Fibroblast of mammary gland (primary cell): ENCODE measurements at regions not wholly inside any gene's neighbourhood (a gene's known extent, or its start where the extent isn't known, plus 50 kb on each side); places are given as distances from the start of the nearest gene placed in this dataset.

Experiments used
- DNase-seq: peaks from one replicate; pipeline ENCODE4 v3.0.0-alpha.2; 2010; ENCODE audit warnings: low read depth
- H3K4me3 ChIP-seq: 2 replicates; pipeline ENCODE4 v1.5.1; 2011; ENCODE audit warnings: low read depth, mild to moderate bottlenecking, low read length, moderate library complexity; ENCODE audit not compliant: control insufficient read depth
- TF ChIP-seq, protein P1 (sequence below): conservative IDR thresholded peaks from 2 replicates; pipeline ENCODE4 v1.5.1; 2011; ENCODE audit warnings: low read depth, low read length, inconsistent platforms; ENCODE audit not compliant: control insufficient read depth, insufficient read depth

DNA sequence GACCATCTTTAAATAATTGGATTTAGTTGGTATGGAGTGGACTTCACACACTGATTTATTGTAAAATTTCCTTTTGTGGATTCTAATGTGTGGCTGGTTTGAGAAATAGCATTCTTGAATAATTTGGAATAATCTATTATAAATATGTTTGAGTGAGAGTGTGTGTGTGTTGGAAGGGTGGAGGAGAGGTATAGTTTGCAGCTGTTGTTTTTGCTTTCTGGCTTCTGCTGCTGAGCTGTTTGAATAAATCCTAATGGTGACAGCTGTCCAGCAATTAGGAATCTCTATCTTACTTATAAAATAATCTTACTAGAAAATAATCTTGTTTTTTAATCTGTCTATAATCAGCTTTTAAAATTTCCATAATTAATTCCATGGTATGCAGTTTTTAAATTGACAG lies 1283.0 kb upstream of the CDH2 start:
- DNase-seq, result no peak
- TF ChIP-seq, protein P1, sequence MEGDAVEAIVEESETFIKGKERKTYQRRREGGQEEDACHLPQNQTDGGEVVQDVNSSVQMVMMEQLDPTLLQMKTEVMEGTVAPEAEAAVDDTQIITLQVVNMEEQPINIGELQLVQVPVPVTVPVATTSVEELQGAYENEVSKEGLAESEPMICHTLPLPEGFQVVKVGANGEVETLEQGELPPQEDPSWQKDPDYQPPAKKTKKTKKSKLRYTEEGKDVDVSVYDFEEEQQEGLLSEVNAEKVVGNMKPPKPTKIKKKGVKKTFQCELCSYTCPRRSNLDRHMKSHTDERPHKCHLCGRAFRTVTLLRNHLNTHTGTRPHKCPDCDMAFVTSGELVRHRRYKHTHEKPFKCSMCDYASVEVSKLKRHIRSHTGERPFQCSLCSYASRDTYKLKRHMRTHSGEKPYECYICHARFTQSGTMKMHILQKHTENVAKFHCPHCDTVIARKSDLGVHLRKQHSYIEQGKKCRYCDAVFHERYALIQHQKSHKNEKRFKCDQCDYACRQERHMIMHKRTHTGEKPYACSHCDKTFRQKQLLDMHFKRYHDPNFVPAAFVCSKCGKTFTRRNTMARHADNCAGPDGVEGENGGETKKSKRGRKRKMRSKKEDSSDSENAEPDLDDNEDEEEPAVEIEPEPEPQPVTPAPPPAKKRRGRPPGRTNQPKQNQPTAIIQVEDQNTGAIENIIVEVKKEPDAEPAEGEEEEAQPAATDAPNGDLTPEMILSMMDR, result no peak
- H3K4me3 ChIP-seq, result no peak overlapping the region

DNA sequence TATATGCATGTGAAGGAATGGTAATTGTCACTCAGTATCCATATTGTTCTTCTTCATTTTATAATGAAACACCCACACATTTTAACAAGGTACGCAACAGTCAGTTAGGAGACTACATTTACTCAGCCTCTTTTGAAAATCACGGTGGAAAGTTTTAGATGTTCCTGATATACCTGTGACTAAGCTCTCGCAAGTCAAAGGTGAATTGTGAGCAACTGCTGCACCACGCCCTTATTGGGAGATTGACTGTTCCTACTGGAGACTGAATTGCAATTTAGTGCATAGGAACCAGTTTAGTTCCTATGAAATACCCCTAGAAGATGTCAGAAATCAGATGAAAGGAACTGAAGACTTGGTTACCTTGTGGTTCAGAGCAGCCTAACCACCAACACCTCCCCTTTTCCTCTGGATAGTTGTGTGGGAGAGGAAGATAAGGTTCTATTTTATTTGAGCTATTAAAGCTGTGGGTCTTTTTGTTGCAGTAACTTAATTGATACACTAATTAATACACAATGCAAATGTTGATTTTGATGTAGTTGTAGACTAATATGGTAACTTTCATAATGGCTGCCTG lies 1280.5 kb upstream of the CDH2 start:
- DNase-seq, result no peak
- no peak overlapping the region for H3K4me3 ChIP-seq
- TF ChIP-seq, protein P1, result no peak

DNA sequence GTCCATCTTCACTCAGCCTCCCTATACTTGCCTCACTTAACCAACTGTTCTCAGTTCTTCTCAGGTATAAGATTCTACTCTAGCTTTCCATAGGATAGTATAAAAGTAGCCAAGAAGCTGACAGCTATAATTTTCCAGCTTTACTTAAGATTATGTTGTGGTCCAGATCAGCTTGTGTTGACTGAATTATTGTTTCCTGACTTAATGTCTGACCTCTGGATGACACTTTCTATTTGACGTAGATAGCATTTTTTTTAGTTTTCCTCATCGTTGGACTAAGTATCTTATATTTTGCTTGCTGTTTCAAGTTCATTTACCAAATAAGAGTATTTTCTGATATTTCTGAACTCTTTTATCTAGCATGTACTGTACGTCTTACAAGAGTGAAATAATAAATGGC lies 1272.5 kb upstream of the CDH2 start:
- TF ChIP-seq, protein P1, result no peak
- DNase-seq, result peak; percentile 60
- no peak overlapping the region for H3K4me3 ChIP-seq

DNA sequence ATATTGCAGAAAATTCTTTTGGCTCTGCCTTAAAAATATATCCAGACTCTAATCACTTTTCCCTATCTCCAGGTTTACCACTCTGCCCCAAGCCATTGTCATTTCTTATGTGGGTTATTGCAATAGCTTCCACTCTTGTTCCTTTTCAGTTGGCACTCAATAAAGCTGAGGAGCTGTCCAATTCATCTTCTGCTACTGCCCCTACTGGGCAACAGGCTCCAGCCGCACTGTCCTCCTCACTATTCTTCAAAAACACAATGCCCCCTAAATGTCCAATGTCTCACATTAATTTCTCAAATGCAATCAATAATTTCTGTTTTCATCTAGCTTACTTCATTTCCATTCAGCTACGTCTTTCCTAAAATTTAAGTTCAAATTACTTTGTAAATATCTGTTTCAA lies 1262.5 kb upstream of the CDH2 start:
- TF ChIP-seq, protein P1, result peak; percentile 13
- H3K4me3 ChIP-seq, result no peak overlapping the region
- no peak for DNase-seq

DNA sequence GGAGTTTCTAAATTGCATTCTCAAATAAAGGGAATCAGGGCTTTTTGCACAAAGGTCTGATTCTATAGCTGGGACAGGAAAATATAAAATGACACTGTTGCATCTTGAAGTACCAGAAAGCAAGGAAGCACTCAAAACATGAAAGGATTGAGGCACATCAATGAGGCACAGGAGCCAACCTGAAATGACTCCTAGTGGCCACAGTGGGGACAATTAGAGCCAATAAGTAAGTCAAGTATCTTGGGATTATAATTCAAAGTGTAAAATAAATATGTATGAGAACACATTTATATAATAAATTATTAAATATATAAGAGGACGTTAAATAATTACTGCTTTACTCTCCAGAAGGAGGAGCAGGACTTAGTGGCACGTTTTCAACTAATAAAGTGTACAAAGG lies 1259.5 kb upstream of the CDH2 start:
- no peak for DNase-seq
- TF ChIP-seq, protein P1, result no peak
- no peak overlapping the region for H3K4me3 ChIP-seq

DNA sequence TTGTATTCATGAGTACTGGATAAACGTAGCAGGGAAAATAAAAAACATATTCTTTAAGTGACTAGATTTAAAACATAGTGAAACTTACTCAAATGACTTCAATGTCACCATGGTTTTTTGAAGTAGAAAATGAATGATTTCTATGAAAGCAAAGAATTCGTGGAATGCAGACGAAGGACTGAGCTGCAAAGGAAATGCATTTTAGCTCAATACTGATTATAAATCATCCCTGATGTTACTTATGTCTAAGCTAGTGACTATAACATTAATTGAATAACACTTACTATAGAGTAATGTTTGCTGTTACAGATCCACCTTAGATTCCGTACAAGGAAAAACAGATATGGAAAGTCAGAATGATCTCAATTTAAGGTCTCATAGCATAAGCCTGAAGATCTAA lies 1257.7 kb upstream of the CDH2 start:
- no peak overlapping the region for H3K4me3 ChIP-seq
- TF ChIP-seq, protein P1, result no peak
- DNase-seq, result no peak

DNA sequence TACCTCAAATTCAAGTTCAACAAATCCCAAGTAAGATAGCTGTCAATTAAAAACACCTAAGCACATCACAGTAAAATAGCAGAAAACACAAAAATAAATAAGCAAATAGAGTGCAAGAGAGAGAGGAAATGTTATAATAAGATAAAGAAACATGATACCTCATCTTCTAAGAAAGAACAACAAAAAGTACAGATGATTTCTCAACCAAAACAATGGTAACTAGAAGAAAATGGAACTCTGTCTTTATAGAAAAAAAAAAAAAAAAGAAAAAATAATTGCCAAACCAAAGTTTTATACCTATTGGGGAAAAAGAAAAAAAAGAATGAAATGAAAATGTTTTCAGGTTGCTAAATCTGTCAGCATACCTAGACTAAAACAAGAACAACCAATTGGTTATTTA lies 1253.5 kb upstream of the CDH2 start:
- no peak overlapping the region for H3K4me3 ChIP-seq
- TF ChIP-seq, protein P1, result no peak
- DNase-seq, result peak; percentile 20
